Upper lobe of left lung (tissue), 4 donors: ENCODE measurements at regions not wholly inside any gene's neighbourhood (a gene's known extent, or its start where the extent isn't known, plus 50 kb on each side); places are given as distances from the start of the nearest gene placed in this dataset.
"Not testable (repeated sequence)": the region's sequence is repeated elsewhere in the genome, so short reads cannot be mapped to it uniquely, and the experiment has no call there.

Experiments
- CTCF ChIP-seq, 6 experiments: fragments of 450-650 bp in 4 of 6; fragments of 200-600 bp in 2 of 6; sonication (generic) in 2 of 6; IDR thresholded peaks; one replicate each; pipeline ENCODE4 v1.5.1; 2016 to 2019; ENCODE audit warnings: antibody characterized with exemption in 6 of 6
- EP300 ChIP-seq, 4 donors: sonication (generic); formaldehyde crosslinking; IDR thresholded peaks; one replicate each; pipeline ENCODE4 v1.5.1; 2017; ENCODE audit warnings: antibody characterized with exemption in 4 of 4, control low read depth in 2 of 4
- POLR2A ChIP-seq, 4 donors: fragments of 450-650 bp; IDR thresholded peaks; one replicate each; pipeline ENCODE4 v1.5.1; 2016 to 2017; ENCODE audit warnings: antibody characterized with exemption in 4 of 4, mild to moderate bottlenecking in 2 of 4
- POLR2AphosphoS5 ChIP-seq, 2 donors: sonication (generic); formaldehyde crosslinking; IDR thresholded peaks; one replicate each; pipeline ENCODE4 v1.5.1; 2017; ENCODE audit warnings: antibody characterized with exemption in 2 of 2

- TF ChIP-seq CTCF, POLR2A, EP300, POLR2AphosphoS5 (IDR thresholded peaks at IDR 0.05): not testable (repeated sequence)
These were observed 79.6 kb upstream of the GOLGA6L4 start for GRCh38 chr15:84155792-84156587.
